AG09319 (cell line): ENCODE measurements at regions not wholly inside any gene's neighbourhood (a gene's known extent, or its start where the extent isn't known, plus 50 kb on each side); places are given as distances from the start of the nearest gene placed in this dataset.

Experiments used
- DNase-seq: peaks from one replicate; pipeline ENCODE4 v3.0.0-alpha.2; 2010; ENCODE audit warnings: low read depth; ENCODE audit errors: extremely low read depth
- CTCF ChIP-seq: IDR thresholded peaks from 2 replicates; pipeline ENCODE4 v1.5.1; 2011; ENCODE audit warnings: low read depth, mild to moderate bottlenecking, inconsistent platforms, low read length, moderate library complexity

DNA sequence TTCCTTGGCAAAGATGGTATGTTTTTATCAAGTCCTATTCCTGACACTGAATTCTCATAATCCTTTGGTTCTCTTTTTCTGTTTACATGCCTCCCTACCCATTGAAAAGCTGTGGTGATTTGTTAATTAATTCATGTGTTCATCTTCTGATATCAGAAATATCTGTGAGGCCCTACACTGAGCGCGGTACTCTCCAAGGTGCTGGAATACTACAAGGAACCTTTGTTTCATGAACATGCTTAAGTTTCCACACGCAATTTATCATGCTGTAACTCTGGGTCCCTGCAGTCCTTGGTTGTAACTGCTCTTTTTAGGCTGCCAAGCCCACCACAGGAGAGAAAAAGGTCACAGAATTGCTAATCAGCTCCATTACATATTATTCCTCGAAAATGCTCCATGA is 331.8 kb downstream of the FAT3 start:
- no peak for TF ChIP-seq CTCF
- DNase-seq, result no peak

- DNase-seq, result no peak
- no peak for TF ChIP-seq CTCF
Observed at GRCh38 chr11:92557879-92558278, 333.3 kb downstream of the FAT3 start.

- no peak for DNase-seq
- no peak for TF ChIP-seq CTCF
Observed at GRCh38 chr11:92558323-92558722, 333.7 kb downstream of the FAT3 start.

DNA sequence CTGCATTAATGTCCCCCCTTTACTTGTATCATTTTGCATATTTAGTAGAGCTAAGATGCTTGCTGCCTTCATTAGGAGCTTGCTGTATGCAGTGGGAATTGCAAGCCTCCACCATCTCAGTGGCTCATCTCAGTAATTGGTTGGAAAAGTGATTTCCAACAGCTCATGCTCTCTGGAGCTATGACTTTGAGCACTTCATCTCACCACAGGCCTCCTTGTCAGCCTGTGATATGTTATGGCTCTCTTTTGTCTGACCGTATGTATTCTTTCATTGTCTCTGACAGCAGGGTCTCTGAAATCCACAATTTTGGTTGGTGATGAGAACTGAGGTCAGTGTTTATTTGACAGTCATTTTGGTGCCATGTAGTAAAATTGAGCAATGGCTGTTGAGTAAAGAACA is 345.1 kb downstream of the FAT3 start:
- no peak for TF ChIP-seq CTCF
- no peak for DNase-seq

DNA sequence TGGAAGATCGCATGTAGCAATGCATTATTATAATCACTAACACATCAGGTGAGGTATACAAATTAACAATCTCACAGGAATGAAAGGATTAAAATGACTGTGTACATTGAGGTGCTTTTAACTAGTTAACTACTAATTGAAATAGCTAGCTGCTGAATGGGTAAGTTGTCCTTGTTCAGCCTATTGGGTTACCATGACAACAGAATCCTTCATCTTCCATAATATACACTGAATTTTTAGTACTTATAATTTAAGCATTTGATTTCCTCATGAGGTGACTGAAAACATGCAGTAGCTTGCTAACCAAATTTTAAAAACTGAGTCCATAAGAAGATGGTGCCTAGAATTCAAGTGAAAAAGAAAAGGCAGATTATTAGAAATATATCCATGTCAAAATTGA is 347.9 kb downstream of the FAT3 start:
- no peak for TF ChIP-seq CTCF
- DNase-seq, result no peak

DNA sequence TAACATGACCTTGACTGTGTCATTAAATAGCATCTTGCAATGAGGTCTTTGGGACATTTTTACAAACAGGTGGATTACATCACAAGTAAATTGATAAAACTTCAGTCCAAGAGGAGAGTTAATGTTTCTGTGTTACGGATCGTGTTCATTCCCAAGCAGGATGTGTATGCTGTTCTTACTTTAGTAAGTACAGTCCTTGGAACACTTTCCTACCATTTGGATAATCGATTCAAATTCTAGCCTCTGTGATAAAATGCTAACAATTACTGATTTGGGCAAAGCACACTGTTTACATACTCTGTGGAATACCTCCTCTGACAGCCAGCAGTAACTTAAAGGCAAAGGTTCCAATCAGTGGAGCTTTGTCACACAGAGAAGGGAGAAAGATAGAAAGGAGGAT is 351.7 kb downstream of the FAT3 start:
- TF ChIP-seq CTCF, result no peak
- DNase-seq, result no peak

GRCh38 chr11:92580908-92581307 is 356.3 kb downstream of the FAT3 start:
- DNase-seq, result no peak
- TF ChIP-seq CTCF, result no peak
